ENCODE measurements at regions not wholly inside any gene's neighbourhood (a gene's known extent, or its start where the extent isn't known, plus 50 kb on each side); places are given as distances from the start of the nearest gene placed in this dataset.

GRCh38 chr18:30632071-30632698 lies 410.4 kb downstream of the DSC3 start (continued):
- no peak for TF ChIP-seq ZNF296 (CRISPR knock-in tag; conservative IDR thresholded peaks at IDR 0.05)

GRCh38 chr18:30625961-30626360 lies 416.6 kb downstream of the DSC3 start:
- ATAC-seq: no peak
- Histone ChIP-seq H3K9ac (ENCODE audit: insufficient read depth, low read depth, low read length) (no peak overlapping the region), H3K4me1 (ENCODE audit: insufficient read depth, low read length) (no peaks in the 10 kb centered on the region), H3K27ac (ENCODE audit: extremely low read length, insufficient read depth, low read length) (no peak overlapping the region), H3K4me2 (ENCODE audit: low read depth, low read length) (no peak overlapping the region), H2AFZ (ENCODE audit: low read length) (no peak overlapping the region), H3K27me3 (ENCODE audit: control insufficient read depth in 1 of 2, insufficient read depth in 2 of 2, low read length in 2 of 2) (no peaks in the 10 kb centered on the region), H3K36me3 (replicated peaks in 1 of 2; ENCODE audit: control insufficient read depth in 1 of 2, insufficient read depth in 2 of 2, low read length in 2 of 2) (no peaks in the 10 kb centered on the region), H3K4me3 (replicated peaks in 1 of 3; ENCODE audit: insufficient read depth in 1 of 3, low read depth in 2 of 3, low read length in 3 of 3) (no peak overlapping the region), H3K9me3 (ENCODE audit: low read length) (no peaks in the 10 kb centered on the region), H3K79me2 (ENCODE audit: insufficient read depth, low read length) (no peaks in the 10 kb centered on the region), H4K20me1 (ENCODE audit: insufficient read depth, low read length) (no peaks in the 10 kb centered on the region)
- ChIA-PET POLR2A (no interaction called here), CTCF (ENCODE audit: low intra/inter-chr PET ratio, low total read pairs) (no interaction called here)
- in situ Hi-C loops (cut with HindIII; ENCODE audit: extremely low pct_ligation_motif_present, low pct_unique_long_range_greater_than_20kb) (no loop called here), intact Hi-C loops (cut with micrococcal nuclease; ENCODE audit: unreplicated experiment) (no loop called here)
- no peak for DNase-seq (ENCODE audit: low spot score)
- TF ChIP-seq UBTF (CRISPR knock-in tag; IDR thresholded peaks at IDR 0.05) (no peak), ZNF263 (CRISPR knock-in tag; IDR thresholded peaks at IDR 0.05) (no peak), ELF4 (CRISPR knock-in tag; IDR thresholded peaks at IDR 0.05; ENCODE audit: borderline replicate concordance) (no peak), ATF7 (IDR thresholded peaks at IDR 0.05) (no peak), ATF7 (CRISPR knock-in tag; IDR thresholded peaks at IDR 0.05) (no peak), ZNF264 (CRISPR knock-in tag; IDR thresholded peaks at IDR 0.05) (no peak), SKIL (CRISPR knock-in tag; IDR thresholded peaks at IDR 0.05; ENCODE audit: borderline replicate concordance) (no peak), IRF2 (CRISPR knock-in tag; IDR thresholded peaks at IDR 0.05) (no peak), FOXM1 (CRISPR knock-in tag; IDR thresholded peaks at IDR 0.05) (no peak)
- TF ChIP-seq, protein P1, sequence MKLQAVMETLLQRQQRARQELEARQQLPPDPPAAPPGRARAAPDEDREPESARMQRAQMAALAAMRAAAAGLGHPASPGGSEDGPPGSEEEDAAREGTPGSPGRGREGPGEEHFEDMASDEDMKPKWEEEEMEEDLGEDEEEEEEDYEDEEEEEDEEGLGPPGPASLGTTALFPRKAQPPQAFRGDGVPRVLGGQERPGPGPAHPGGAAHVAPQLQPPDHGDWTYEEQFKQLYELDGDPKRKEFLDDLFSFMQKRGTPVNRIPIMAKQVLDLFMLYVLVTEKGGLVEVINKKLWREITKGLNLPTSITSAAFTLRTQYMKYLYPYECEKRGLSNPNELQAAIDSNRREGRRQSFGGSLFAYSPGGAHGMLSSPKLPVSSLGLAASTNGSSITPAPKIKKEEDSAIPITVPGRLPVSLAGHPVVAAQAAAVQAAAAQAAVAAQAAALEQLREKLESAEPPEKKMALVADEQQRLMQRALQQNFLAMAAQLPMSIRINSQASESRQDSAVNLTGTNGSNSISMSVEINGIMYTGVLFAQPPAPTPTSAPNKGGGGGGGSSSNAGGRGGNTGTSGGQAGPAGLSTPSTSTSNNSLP (IDR thresholded peaks at IDR 0.05; ENCODE audit: low read depth, low read length): no peak
- BruUV-seq (replicated peaks): no TSS peak
- no peak for FAIRE-seq
- WGBS (ENCODE audit: low lambda C conversion rate): 0% methylated on average over 3 of the region's 3 CpGs
